ENCODE measurements at regions not wholly inside any gene's neighbourhood (a gene's known extent, or its start where the extent isn't known, plus 50 kb on each side); places are given as distances from the start of the nearest gene placed in this dataset.

GRCh38 chr9:111161015-111161415 lies 122.7 kb upstream of the LPAR1 start:
- H3K4me3 ChIP-seq: no peak overlapping the region
- H3K9me3 ChIP-seq: no peaks in the 10 kb centered on the region
- H3K27ac ChIP-seq: no peak overlapping the region
- no peaks in the 10 kb centered on the region for H3K36me3 ChIP-seq
- TF ChIP-seq EP300 (IDR thresholded peaks at IDR 0.05; ENCODE audit: low read depth) (no peak), POLR2AphosphoS5 (IDR thresholded peaks at IDR 0.05) (no peak), POLR2A (IDR thresholded peaks at IDR 0.05) (no peak)
- TF ChIP-seq, protein P1, sequence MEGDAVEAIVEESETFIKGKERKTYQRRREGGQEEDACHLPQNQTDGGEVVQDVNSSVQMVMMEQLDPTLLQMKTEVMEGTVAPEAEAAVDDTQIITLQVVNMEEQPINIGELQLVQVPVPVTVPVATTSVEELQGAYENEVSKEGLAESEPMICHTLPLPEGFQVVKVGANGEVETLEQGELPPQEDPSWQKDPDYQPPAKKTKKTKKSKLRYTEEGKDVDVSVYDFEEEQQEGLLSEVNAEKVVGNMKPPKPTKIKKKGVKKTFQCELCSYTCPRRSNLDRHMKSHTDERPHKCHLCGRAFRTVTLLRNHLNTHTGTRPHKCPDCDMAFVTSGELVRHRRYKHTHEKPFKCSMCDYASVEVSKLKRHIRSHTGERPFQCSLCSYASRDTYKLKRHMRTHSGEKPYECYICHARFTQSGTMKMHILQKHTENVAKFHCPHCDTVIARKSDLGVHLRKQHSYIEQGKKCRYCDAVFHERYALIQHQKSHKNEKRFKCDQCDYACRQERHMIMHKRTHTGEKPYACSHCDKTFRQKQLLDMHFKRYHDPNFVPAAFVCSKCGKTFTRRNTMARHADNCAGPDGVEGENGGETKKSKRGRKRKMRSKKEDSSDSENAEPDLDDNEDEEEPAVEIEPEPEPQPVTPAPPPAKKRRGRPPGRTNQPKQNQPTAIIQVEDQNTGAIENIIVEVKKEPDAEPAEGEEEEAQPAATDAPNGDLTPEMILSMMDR (IDR thresholded peaks at IDR 0.05): no peak
- WGBS, 2 donors (ENCODE audit: low coverage in 1 of 2): 40 to 60% methylated on average over 1 to 3 of the region's 3 CpGs
- H3K27me3 ChIP-seq: no peaks in the 10 kb centered on the region
- H3K4me1 ChIP-seq: no peaks in the 10 kb centered on the region
- no peak for DNase-seq
- intact Hi-C loops (cut with DNase I; ENCODE audit: low total_unique reads): no loop called here
- in situ Hi-C loops (cut with MboI; ENCODE audit: low pct_ligation_motif_present in 1 of 4, low pct_unique_long_range_greater_than_20kb in 1 of 4, low sequenced_read_pairs in 3 of 4): no loop called here

DNA sequence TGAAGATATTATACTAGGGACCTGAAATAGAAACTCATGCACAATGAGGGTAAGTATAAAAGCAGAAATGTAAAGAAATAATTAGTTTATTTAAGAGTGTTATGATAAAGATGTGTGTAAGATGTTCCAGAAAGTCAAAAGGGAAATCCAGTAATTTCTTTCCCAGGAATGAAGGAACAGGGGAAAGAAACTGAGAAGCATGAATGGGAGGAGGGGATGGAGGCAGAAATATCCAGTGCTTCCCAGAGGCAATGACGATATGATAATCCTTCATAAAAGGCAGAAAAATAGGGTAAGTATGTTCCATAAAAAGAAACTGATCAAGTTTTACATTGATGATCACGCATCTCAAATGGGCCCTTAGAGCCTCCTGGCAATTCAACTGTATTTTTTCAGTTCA lies 120.7 kb upstream of the LPAR1 start:
- no peaks in the 10 kb centered on the region for H3K4me1 ChIP-seq
- H3K4me3 ChIP-seq: no peak overlapping the region
- H3K36me3 ChIP-seq: no peaks in the 10 kb centered on the region
- 85 to 95% methylated on average over 2 of the region's 2 CpGs for WGBS, 2 donors (ENCODE audit: low coverage in 1 of 2)
- no peak overlapping the region for H3K27ac ChIP-seq
- no peak for DNase-seq
- H3K27me3 ChIP-seq: no peaks in the 10 kb centered on the region
- no peak for TF ChIP-seq POLR2A (IDR thresholded peaks at IDR 0.05)
- TF ChIP-seq, protein P1 (IDR thresholded peaks at IDR 0.05): no peak
- no peak for TF ChIP-seq POLR2AphosphoS5 (IDR thresholded peaks at IDR 0.05)
- H3K9me3 ChIP-seq: no peaks in the 10 kb centered on the region
- intact Hi-C loops (cut with DNase I; ENCODE audit: low total_unique reads) (no loop called here), in situ Hi-C loops (cut with MboI; ENCODE audit: low pct_ligation_motif_present in 1 of 4, low pct_unique_long_range_greater_than_20kb in 1 of 4, low sequenced_read_pairs in 3 of 4) (no loop called here)

- TF ChIP-seq EP300 (IDR thresholded peaks at IDR 0.05; ENCODE audit: low read depth) (no peak), POLR2AphosphoS5 (IDR thresholded peaks at IDR 0.05) (no peak)
- TF ChIP-seq, protein P1 (IDR thresholded peaks at IDR 0.05): no peak
- Histone ChIP-seq H3K9me3 (no peaks in the 10 kb centered on the region), H3K4me3 (no peak overlapping the region), H3K36me3 (no peaks in the 10 kb centered on the region), H3K4me1 (no peaks in the 10 kb centered on the region), H3K27me3 (no peaks in the 10 kb centered on the region), H3K27ac (no peak overlapping the region)
- WGBS, 2 donors (ENCODE audit: low coverage in 1 of 2): 65 to 90% methylated on average over 1 of the region's 1 CpG
- no peak for DNase-seq
- intact Hi-C loops (cut with DNase I; ENCODE audit: low total_unique reads) (no loop called here), in situ Hi-C loops (cut with MboI; ENCODE audit: low pct_ligation_motif_present in 1 of 4, low pct_unique_long_range_greater_than_20kb in 1 of 4, low sequenced_read_pairs in 3 of 4) (no loop called here)
Measured at GRCh38 chr9:111158363-111158762, 120.1 kb upstream of the LPAR1 start.

- Histone ChIP-seq H3K36me3 (no peaks in the 10 kb centered on the region), H3K4me3 (no peak overlapping the region), H3K9me3 (no peaks in the 10 kb centered on the region), H3K27ac (no peak overlapping the region), H3K27me3 (no peaks in the 10 kb centered on the region), H3K4me1 (no peaks in the 10 kb centered on the region)
- WGBS, 2 donors (ENCODE audit: low coverage in 1 of 2): 86 to 100% methylated on average over 1 of the region's 1 CpG
- intact Hi-C loops (cut with DNase I; ENCODE audit: low total_unique reads): no loop called here
- no peak for DNase-seq
- TF ChIP-seq EP300 (IDR thresholded peaks at IDR 0.05; ENCODE audit: low read depth) (no peak), POLR2A (IDR thresholded peaks at IDR 0.05) (no peak), POLR2AphosphoS5 (IDR thresholded peaks at IDR 0.05) (no peak)
- TF ChIP-seq, protein P1 (IDR thresholded peaks at IDR 0.05): no peak
- in situ Hi-C loops (cut with MboI; ENCODE audit: low pct_ligation_motif_present in 1 of 4, low pct_unique_long_range_greater_than_20kb in 1 of 4, low sequenced_read_pairs in 3 of 4): no loop called here
Measured at GRCh38 chr9:111154081-111154562, 115.9 kb upstream of the LPAR1 start.

Data from transverse colon (tissue), 4 donors.